22Rv1 (cell line): ENCODE measurements at regions not wholly inside any gene's neighbourhood (a gene's known extent, or its start where the extent isn't known, plus 50 kb on each side); places are given as distances from the start of the nearest gene placed in this dataset.

Source experiments
- H3K27ac ChIP-seq: fragments of 450-650 bp; 2 replicates; pipeline ENCODE4 v1.5.1; 2017
- ZFX ChIP-seq: fragments of 450-650 bp; IDR thresholded peaks from 2 replicates; pipeline ENCODE4 v1.6.1; 2017; ENCODE audit warnings: antibody characterized with exemption, borderline replicate concordance
- TF ChIP-seq, protein P1 (sequence below): fragments of 450-650 bp; IDR thresholded peaks from 2 replicates; pipeline ENCODE4 v1.5.1; 2017; ENCODE audit warnings: mild to moderate bottlenecking

DNA sequence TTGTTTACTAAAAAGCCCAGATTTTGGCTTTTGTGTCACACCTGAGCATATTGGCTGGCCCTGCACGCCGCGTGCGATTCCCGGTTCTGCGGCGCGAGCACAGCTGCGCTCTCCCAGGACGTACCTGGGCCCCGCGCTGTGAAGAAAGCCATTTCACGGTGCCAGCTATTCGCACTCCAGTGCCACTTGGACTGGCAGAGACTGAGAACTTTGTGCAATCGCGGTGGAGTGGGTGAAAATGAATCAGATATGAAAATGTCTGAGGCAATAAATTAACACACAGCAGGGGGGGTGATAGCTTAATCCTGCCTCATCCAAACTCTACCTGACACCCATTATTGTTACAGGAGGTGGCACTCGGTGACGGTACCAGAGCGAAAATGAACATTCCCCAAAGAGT is 330.1 kb upstream of the MGMT start:
- H3K27ac ChIP-seq = no peak overlapping the region
- no peak for TF ChIP-seq ZFX
- TF ChIP-seq, protein P1, sequence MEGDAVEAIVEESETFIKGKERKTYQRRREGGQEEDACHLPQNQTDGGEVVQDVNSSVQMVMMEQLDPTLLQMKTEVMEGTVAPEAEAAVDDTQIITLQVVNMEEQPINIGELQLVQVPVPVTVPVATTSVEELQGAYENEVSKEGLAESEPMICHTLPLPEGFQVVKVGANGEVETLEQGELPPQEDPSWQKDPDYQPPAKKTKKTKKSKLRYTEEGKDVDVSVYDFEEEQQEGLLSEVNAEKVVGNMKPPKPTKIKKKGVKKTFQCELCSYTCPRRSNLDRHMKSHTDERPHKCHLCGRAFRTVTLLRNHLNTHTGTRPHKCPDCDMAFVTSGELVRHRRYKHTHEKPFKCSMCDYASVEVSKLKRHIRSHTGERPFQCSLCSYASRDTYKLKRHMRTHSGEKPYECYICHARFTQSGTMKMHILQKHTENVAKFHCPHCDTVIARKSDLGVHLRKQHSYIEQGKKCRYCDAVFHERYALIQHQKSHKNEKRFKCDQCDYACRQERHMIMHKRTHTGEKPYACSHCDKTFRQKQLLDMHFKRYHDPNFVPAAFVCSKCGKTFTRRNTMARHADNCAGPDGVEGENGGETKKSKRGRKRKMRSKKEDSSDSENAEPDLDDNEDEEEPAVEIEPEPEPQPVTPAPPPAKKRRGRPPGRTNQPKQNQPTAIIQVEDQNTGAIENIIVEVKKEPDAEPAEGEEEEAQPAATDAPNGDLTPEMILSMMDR = no peak

DNA sequence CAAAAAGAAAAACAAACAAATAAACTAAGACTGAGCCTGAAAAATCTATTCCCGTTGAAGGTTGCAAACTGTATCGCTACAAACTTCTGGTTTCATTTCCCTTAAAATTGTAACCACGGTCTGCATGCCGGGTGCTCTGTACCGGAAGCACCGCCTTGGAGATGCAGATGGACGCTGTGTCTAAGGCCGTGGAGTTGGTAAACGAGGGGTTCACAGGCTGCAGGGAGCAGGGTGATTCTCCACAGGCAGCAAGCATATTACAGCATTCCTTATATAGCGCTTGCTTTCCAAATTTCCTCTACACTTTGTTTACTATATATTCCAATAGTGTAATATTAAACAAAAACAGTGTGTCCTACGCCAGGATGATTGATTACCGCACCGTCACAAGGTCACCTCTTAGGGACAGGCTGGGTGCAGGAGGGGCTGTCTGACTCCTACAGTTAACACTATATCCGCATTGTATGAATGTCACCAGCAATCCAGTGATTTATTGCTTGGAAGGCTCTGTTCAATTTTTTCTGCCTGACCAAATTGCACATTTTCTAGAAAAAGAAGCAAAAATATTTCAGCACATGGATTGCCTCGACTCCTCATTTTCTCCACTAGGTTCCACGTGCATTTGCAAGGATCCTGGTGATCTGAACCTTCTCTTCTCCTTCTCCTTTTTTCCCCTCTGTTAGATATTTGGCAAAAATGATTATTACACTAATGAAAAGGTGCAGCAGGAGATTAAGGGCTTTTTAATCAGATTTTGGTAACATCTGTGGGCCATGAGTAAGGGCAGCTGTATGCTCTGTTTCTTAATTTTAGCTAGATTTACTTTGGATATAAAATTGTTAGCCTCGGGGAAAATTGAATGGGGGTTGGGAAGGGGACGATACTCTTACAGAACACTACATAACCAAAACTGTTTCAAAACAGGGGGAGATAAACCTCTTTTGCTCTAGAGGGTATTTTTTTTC is 325.8 kb upstream of the MGMT start:
- TF ChIP-seq ZFX = no peak
- TF ChIP-seq, protein P1 = no peak
- H3K27ac ChIP-seq = no peak overlapping the region

DNA sequence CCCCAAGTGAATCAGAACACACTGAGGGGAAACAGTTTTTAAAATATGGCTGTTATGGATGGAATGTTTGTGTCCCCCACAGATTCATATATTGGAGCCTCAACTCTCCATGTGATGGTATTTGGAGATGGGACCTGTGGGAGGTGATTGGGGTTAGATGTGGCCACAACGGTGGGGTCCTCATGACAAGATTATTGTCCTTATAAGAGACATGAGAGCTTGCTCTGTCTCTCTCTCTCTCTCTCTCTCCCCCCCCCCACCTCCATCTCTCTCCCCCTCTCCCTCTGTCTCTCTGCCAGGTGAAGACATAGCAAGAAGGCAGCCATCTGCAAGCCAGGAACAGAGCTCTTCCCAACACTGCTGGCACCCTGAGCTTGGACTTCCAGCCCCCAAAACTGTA is 315.8 kb upstream of the MGMT start:
- H3K27ac ChIP-seq = no peak overlapping the region
- TF ChIP-seq, protein P1 = no peak

DNA sequence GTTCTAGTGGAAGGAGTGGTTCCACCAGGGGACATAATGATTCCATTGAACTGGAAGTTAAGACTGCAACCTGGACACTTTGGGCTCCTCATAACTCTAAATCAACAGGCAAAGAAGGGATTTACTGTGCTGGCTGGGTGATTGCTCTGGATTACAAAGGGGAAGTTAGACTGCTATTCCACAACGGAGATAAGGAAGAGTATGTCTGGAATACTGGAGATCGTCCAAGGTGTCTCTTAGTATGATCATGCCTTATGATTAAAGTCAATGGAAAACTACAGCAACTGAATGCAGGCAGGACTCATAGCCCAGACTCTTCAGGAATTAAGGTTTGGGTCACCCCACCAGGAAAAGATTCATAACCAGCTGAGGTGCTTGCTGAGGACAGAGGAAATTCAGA is 310.6 kb upstream of the MGMT start:
- TF ChIP-seq, protein P1 = no peak
- no peak for TF ChIP-seq ZFX
- H3K27ac ChIP-seq = no peak overlapping the region

DNA sequence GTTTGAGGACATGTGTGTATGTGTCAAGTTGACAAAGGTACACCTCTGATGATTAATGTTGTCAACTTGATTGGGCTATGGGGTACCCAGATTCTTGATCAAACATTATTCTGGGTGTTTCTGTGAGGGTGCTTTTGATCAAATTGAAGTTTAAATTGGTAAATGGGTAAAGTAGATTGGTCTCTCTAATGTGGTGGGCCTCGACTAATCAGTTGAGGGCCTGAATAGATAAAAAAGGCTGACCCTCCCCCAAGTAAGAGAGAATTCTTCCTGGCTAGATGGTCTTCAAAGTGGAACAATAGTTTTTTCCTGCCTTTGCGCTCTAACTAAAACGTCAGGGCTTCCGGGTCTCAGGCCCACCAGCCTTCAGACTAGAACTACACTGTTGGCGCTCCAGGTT is 309.9 kb upstream of the MGMT start:
- no peak for TF ChIP-seq ZFX
- TF ChIP-seq, protein P1 = no peak
- no peak overlapping the region for H3K27ac ChIP-seq

DNA sequence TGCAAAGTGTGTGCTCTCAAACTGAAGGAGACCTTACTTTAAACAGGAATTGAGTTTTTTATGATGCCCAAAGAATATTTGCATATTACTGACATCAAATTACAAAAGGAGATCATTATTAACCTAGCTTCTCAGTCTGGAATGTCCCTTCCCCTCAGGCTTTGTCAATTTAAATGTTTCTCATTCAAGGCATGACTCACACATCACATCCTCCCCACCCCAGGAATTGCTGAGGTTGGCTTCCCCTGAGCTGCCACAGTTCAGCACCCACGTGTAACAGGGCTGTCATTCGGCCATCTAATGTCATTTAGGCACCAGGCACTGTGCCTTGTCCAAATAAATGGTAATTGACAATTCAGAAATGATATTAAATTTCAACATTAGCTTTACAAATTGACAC is 305.9 kb upstream of the MGMT start:
- no peak overlapping the region for H3K27ac ChIP-seq
- TF ChIP-seq, protein P1 = no peak
- TF ChIP-seq ZFX = no peak

DNA sequence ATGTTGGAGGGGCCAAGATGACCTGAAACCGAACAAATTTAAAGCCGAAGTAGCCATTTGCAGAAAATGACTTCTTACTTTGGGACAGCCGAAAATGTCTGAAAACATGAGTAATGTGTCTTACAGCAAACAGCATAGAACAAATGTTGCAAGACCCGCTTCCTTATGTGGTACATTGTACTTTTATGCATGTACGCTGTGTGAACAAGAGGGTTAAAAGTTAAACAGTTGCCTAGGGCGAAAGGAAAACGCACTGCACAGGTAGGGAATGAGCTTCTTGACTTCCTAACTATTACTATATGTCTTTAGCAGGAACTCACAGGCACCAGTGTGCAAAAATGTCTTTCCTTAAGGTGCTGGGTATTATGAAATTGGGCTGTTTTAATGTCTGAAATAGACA is 303.5 kb upstream of the MGMT start:
- no peak for TF ChIP-seq ZFX
- TF ChIP-seq, protein P1 = no peak
- no peak overlapping the region for H3K27ac ChIP-seq
